ENCODE measurements at regions not wholly inside any gene's neighbourhood (a gene's known extent, or its start where the extent isn't known, plus 50 kb on each side); places are given as distances from the start of the nearest gene placed in this dataset.
A peak's percentile ranks its signal among the peaks of the same experiment; 100 is the strongest.

- no peak for DNase-seq (ENCODE audit: low spot score)
These were observed 509.7 kb downstream of the PSAT1 start for GRCh38 chr9:78806492-78807160.

DNA sequence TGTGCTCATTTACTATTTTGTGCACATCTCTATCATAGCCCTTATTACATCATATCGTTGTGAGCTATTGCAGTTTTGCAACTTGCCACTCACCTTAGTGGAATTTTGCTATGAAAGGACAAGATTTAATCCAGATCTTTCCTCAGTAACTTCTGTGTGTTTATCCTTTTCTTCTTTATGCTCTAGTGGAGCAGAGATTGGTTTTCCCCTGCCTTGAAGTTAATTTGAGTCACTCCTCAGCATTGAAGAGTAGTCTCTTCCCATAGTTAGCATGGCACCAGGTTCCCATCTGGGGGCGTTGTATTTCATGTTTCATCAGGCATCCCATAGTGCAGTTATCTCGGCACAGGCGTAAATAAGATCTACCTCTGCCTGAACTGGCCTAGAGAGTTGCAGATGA lies 510.4 kb downstream of the PSAT1 start:
- DNase-seq (ENCODE audit: low spot score) = no peak

DNA sequence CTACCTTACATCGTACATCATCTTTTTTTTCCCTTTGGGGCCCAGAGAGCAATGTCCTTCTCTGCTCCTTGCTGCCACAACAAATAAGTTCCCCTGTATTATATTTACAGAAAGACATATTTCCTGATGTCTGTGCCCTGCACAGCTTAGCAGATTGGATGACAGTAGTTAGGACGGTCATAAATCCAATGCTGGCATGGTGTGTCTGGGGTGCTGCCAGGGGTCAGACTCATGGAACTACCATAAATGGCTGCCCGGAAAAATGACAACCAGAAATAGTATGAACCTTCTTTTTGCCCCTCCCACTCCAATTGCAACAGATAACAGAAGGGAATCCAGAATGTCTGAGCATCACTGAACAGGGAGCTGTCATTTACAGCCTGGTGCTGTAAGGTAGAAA lies 511.1 kb downstream of the PSAT1 start:
- no peak for DNase-seq (ENCODE audit: low spot score)

DNA sequence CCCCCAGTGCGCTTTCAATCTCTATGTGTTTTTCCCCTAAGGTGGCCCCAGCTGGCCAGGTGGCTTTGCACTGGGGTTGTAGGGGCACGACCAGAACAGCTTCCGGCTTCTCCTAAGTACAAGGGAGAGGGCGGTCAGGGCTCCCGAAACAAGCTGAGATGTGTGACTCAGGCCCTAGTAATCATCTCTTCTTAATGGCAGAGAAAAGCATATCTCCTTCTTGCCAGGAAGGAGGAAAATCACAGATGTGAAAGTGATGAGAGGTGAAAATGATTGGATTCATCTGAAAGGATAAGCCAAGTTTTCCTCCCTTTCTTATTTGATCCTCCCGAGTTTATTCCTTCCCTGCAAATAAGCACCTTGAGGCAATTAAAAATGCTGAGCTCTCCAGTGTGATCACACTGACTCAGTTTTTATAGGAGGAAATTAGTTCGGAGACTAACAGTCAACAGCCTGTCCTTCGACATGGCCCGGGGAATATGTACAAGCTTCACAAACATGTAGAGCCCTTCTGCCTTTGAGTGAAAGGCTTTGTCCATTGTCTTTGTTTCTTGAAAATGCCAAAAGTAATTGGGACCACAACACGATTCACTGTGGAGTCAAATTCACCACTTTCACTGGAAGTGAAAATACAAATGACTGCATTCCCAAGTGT lies 514.8 kb downstream of the PSAT1 start:
- no peak for DNase-seq (ENCODE audit: low spot score)

DNA sequence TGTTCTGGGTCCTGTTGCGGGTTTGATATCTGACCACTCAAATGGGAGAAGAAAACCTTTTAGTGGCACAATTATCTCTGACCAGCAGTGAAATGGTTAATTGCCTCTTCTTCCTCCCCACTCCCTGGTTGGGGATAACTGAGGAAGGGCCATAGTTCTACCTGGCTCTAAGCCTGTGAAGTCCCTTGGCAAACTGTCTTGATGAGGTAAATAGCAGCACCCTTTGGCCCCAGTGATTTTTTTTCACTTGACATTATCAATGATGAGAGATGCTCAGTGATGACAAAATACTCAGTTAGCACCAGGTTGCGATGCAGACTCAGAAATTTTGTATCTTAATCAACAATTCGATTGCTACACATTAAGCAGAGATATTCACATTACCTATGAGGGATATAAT lies 515.7 kb downstream of the PSAT1 start:
- DNase-seq (ENCODE audit: low spot score) = no peak

DNA sequence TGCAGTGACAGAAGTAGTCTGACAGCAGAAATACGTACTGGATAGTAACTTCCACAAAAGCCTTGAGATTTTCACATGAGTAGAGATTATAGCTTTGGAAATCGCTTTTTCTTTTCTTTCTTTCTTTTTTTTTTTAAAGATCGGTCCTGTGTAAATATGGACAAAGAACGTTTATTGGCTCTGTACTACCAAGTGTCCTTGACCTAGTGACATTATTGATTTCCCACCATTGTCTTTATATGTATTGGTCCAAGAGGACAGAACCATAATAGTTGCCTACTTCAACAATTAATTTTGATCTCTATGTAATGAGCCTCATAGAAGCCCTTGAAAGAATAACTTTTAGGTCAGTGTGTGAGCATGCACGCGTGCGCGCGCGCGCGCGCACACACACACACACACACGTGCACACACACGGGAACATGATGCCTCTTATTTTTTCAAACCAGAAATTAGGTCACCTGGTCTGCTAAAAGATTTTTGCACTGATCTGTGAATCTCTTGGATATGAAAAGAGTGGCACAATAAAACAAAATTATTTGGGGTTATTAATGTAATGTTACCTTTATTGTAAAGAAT lies 516.8 kb downstream of the PSAT1 start:
- no peak for DNase-seq (ENCODE audit: low spot score)

DNA sequence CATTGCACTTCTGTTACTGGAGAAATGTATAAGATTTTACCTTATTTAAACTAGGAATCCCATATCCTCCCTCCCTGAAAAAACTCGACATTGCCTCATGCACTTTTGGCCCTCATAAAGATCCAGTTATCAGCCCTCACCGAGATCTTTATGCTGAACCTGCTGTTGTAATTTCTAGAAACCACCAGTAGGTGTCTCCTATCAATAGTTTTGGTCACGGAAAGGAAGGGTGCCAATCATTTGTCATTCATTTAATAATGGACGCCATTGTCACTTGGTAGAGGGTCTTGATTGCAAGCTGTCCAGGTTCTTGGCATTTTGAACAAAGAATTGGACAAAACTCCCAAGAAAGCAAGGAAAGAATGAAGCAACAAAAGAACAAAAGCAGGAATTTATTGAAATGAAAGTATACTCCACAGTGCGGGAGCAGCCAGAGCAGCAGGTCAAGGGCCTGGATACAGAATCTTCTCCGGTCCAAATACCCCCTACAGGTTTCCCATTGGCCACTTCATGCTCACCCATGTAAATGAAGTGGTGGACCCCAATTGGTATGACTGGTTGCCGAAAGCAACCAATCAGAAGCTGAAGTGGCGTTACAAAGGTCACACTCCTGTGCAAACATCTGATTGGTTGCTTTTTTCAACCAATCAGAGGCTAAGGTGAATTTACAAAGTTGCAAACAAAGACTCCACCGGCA lies 524.3 kb downstream of the PSAT1 start:
- DNase-seq (ENCODE audit: low spot score) = peak; percentile 42

GRCh38 chr9:78826527-78826926 lies 529.6 kb downstream of the PSAT1 start:
- DNase-seq (ENCODE audit: low spot score) = no peak

GRCh38 chr9:78828521-78828920 lies 531.6 kb downstream of the PSAT1 start:
- DNase-seq (ENCODE audit: low spot score) = no peak

DNA sequence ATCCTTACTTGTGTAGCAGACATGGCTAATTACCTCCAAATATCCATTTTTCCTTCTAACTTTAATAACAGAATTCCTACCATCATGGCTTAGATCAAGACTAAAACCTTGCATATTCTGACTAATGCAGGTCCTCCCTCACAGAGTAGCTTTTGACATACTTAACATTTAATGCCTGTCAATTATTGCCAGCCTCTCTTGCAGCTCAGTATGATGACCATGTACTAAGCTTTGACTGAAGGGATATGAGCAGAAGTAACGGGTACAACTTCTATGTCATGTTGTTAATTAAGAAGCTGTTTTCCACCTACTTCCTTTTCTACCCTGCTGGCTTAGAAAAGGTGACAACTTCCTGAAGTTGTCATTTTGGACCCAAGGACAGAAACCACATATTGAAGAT lies 533.4 kb downstream of the PSAT1 start:
- DNase-seq (ENCODE audit: low spot score) = no peak

GRCh38 chr9:78831726-78832125 lies 534.8 kb downstream of the PSAT1 start:
- no peak for DNase-seq (ENCODE audit: low spot score)

GRCh38 chr9:78835928-78836450 lies 539.1 kb downstream of the PSAT1 start:
- DNase-seq (ENCODE audit: low spot score) = no peak

DNA sequence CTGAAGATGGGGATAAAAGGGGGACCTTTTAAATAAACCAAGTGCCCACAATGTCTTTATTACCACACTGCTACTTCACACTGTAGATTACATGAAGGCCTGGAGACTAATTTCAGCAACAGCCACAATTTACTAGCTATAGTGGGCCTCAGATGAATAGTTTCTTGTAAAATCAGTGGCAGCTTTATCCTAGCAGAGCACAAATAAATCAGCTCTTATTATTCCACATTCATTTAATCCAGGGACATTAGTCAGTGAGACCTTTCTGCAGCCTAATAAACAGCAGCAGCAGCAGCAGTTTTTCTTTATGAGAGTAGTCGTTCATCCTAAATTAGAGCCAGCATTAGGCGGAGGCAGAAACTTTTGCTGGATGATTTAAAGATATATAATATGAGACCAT lies 542.3 kb downstream of the PSAT1 start:
- DNase-seq (ENCODE audit: low spot score) = no peak

DNA sequence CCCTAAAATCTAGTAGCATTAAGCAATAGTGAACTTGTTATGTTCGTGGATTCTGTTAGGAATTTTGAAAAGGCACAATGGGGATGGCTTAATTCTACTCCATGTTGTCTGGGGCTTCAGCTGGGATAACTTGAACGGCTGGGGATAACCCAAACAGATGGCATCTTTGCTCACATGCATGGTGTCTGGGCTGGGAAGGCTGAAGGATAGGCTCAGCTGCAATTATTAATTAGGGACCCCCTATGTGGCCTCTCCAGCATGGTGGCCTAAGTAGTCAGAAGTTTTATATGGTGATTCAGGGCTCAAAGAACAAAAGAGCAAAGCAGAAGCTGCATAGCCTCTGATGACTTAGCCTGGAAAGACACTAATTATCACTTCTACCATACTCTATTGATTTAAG lies 551.1 kb downstream of the PSAT1 start:
- no peak for DNase-seq (ENCODE audit: low spot score)

- DNase-seq (ENCODE audit: low spot score) = no peak
These were observed 559.2 kb downstream of the PSAT1 start for GRCh38 chr9:78856144-78856543.

GRCh38 chr9:78856781-78857180 lies 559.9 kb downstream of the PSAT1 start:
- DNase-seq (ENCODE audit: low spot score) = no peak

DNA sequence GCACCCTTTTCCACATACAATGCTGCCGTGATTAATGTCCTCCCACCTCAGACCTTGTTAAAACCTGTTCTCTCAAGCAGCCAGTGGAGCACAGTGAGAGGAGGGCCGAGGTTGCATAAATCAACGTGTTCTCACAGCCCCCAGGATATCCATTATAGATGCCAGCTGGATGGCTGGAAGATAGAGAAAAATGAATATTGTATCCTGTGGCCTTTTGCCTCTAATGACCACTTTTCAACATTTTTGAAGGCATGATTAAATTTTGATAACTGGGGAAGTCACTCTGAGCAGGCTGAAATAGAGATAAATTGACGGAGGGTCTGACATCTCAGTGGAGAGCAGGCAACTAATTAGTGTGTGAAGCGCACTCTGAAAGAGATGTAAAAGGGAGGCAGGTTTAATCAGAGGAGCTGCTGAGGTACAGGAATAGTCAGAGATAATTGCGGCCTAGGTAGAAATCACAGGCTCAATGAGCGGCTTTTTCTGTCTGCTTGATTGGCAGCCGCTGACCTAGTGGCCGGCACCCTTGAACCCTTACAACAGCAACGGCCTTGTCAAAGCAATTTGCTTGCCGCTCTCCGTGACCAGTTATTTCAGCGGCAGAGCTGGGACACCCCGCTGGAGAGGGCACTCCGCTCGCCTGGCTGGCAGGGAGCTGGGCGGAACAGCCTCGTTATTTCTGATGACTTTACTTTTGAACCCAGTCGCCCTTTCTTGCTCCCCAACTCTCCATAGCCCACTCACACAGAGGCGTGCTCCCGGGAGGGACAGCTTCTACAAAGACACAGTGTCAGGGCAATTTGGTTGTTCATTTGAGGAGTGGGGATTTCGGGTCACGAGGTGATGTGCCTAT lies 560.7 kb downstream of the PSAT1 start:
- DNase-seq (ENCODE audit: low spot score) = no peak

DNA sequence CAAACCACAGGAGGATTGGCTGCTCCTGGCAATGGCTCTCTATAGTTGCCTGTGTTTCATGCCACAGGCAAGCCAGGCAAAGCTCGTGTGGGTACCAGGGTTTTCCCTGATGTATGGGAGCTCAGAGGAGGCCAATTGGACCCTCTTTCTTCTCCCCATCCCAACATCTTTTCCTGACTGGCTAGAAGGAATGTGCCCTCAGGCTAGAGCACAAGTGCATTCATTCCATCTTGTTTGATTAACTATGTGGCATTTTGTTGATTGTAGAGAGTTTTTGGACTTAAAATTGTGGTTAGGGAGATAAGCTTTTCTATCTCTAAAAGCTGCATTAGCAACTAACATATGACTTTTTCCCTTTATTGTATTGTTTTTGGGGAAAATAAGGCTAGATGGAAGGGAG lies 561.3 kb downstream of the PSAT1 start:
- no peak for DNase-seq (ENCODE audit: low spot score)

DNA sequence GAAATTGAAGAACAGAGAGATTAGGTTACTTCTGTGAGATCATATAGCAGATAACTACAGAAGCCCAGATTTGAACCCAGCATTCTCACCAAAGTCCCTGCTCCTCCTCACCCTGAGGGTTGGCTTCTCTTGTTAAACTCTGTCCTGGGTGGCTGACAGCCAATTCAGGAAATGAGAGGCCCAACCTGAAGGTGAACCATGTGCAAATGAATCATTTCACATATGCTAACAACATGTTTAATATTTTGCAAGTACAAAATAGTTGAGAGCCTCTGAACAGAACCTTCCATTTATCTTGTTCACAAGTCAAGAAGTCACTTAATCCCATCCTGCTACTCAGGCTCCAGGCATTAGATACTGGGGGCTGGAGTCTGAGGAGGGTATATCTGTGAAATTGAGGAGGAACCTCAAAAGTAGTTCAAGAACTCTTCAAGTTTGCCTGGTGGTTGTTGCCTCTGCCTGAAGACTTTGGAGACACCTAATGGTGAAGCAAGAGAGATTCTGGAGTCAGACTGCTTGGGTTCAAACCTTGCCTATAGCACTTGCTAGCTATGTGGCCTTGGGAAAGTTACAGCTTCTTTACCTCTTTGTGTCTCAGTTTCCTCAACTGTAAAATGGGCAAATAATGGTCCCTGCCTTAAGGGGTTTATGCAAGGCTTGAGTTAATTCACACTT lies 564.0 kb downstream of the PSAT1 start:
- DNase-seq (ENCODE audit: low spot score) = no peak

- DNase-seq (ENCODE audit: low spot score) = no peak
These were observed 566.6 kb downstream of the PSAT1 start for GRCh38 chr9:78863531-78863930.

- no peak for DNase-seq (ENCODE audit: low spot score)
These were observed 568.8 kb downstream of the PSAT1 start for GRCh38 chr9:78865737-78866136.

Measured in globus pallidus (tissue), 1 donor.